GM04503 (cell line): ENCODE measurements at regions not wholly inside any gene's neighbourhood (a gene's known extent, or its start where the extent isn't known, plus 50 kb on each side); places are given as distances from the start of the nearest gene placed in this dataset.
A peak's percentile ranks its signal among the peaks of the same experiment; 100 is the strongest.

Experiments
- DNase-seq: peaks from one replicate; pipeline ENCODE4 v3.0.0-alpha.2; 2012; ENCODE audit warnings: low read depth

GRCh38 chr1:57722285-57722978 is 298.6 kb upstream of the DAB1 start:
- no peak for DNase-seq

- DNase-seq, result no peak
Observed at GRCh38 chr1:57721001-57721400, 297.1 kb upstream of the DAB1 start.

GRCh38 chr1:57719274-57719673 is 295.4 kb upstream of the DAB1 start:
- no peak for DNase-seq

- no peak for DNase-seq
Observed at GRCh38 chr1:57713501-57713900, 289.6 kb upstream of the DAB1 start.

GRCh38 chr1:57712846-57713245 is 289.0 kb upstream of the DAB1 start:
- no peak for DNase-seq

GRCh38 chr1:57711326-57711725 is 287.5 kb upstream of the DAB1 start:
- DNase-seq, result no peak

GRCh38 chr1:57707631-57708030 is 283.8 kb upstream of the DAB1 start:
- DNase-seq, result no peak

GRCh38 chr1:57704811-57705210 is 281.0 kb upstream of the DAB1 start:
- no peak for DNase-seq

GRCh38 chr1:57704231-57704630 is 280.4 kb upstream of the DAB1 start:
- DNase-seq, result no peak

- DNase-seq, result no peak
Observed at GRCh38 chr1:57696904-57697303, 273.0 kb upstream of the DAB1 start.

- DNase-seq, result no peak
Observed at GRCh38 chr1:57696043-57696442, 272.2 kb upstream of the DAB1 start.

- DNase-seq, result no peak
Observed at GRCh38 chr1:57686306-57686705, 262.4 kb upstream of the DAB1 start.

- DNase-seq, result no peak
Observed at GRCh38 chr1:57683037-57683942, 259.4 kb upstream of the DAB1 start.

- DNase-seq, result no peak
Observed at GRCh38 chr1:57678138-57678537, 254.3 kb upstream of the DAB1 start.

GRCh38 chr1:57675776-57676175 is 251.9 kb upstream of the DAB1 start:
- no peak for DNase-seq

GRCh38 chr1:57674801-57675200 is 250.9 kb upstream of the DAB1 start:
- DNase-seq, result no peak

GRCh38 chr1:57672346-57673140 is 248.7 kb upstream of the DAB1 start:
- DNase-seq, result no peak

GRCh38 chr1:57671750-57672149 is 247.9 kb upstream of the DAB1 start:
- no peak for DNase-seq

GRCh38 chr1:57659804-57660203 is 235.9 kb upstream of the DAB1 start:
- no peak for DNase-seq

- DNase-seq, result no peak
Observed at GRCh38 chr1:57655161-57655560, 231.3 kb upstream of the DAB1 start.

- DNase-seq, result no peak
Observed at GRCh38 chr1:57644667-57645066, 220.8 kb upstream of the DAB1 start.

- DNase-seq, result no peak
Observed at GRCh38 chr1:57638239-57638638, 214.4 kb upstream of the DAB1 start.

- peak; percentile 64 for DNase-seq
Observed at GRCh38 chr1:57637155-57637554, 213.3 kb upstream of the DAB1 start.
